Type B pancreatic cell (in vitro differentiated cells): ENCODE measurements at regions not wholly inside any gene's neighbourhood (a gene's known extent, or its start where the extent isn't known, plus 50 kb on each side); places are given as distances from the start of the nearest gene placed in this dataset.

ENCODE experiments used
- DNase-seq: peaks from one replicate; pipeline ENCODE4 v3.0.0; 2021; ENCODE audit warnings: mixed read lengths; ENCODE audit not compliant: unreplicated experiment; ENCODE audit errors: extremely low spot score
- H3K27ac Mint-ChIP-seq: 2 replicates; pipeline ENCODE4 v1.8.0; 2021; ENCODE audit warnings: mild to moderate bottlenecking, mixed read lengths
- H3K27me3 Mint-ChIP-seq: 2 replicates; pipeline ENCODE4 v1.8.0; 2021; ENCODE audit warnings: mixed read lengths
- H3K36me3 Mint-ChIP-seq: 2 replicates; pipeline ENCODE4 v1.8.0; 2021; ENCODE audit warnings: mixed read lengths
- H3K4me1 Mint-ChIP-seq: one replicate; pipeline ENCODE4 v1.8.0; 2021; ENCODE audit warnings: mixed read lengths; ENCODE audit not compliant: unreplicated experiment
- H3K4me3 Mint-ChIP-seq: 2 replicates; pipeline ENCODE4 v1.8.0; 2021; ENCODE audit warnings: mild to moderate bottlenecking, mixed read lengths
- H3K9me3 Mint-ChIP-seq: 2 replicates; pipeline ENCODE4 v1.8.0; 2021; ENCODE audit warnings: mixed read lengths
- CTCF ChIP-seq: fragments of 200-600 bp; sonication (generic); conservative IDR thresholded peaks from 2 replicates; pipeline ENCODE4 v1.5.0; 2021; ENCODE audit warnings: antibody characterized with exemption, mild to moderate bottlenecking

- H3K27me3 Mint-ChIP-seq = peaks cover 24% of the 10 kb centered on the region
- peaks cover 31% of the 10 kb centered on the region for H3K4me1 Mint-ChIP-seq
- DNase-seq = no peak
- peaks cover 6% of the 10 kb centered on the region for H3K36me3 Mint-ChIP-seq
- H3K27ac Mint-ChIP-seq = no peak overlapping the region
- TF ChIP-seq CTCF = no peak
- no peaks in the 10 kb centered on the region for H3K9me3 Mint-ChIP-seq
- H3K4me3 Mint-ChIP-seq = peak overlapping the region; percentile 17
Measured at GRCh38 chr16:87127061-87127765, 190.0 kb downstream of the C16orf95 start.

GRCh38 chr16:87127766-87128147 is 189.4 kb downstream of the C16orf95 start:
- Mint-ChIP-seq H3K36me3 (peaks cover 6% of the 10 kb centered on the region), H3K27ac (no peak overlapping the region), H3K4me3 (no peak overlapping the region), H3K9me3 (no peaks in the 10 kb centered on the region), H3K27me3 (peaks cover 27% of the 10 kb centered on the region), H3K4me1 (peaks cover 35% of the 10 kb centered on the region)
- no peak for TF ChIP-seq CTCF
- DNase-seq = no peak

- Mint-ChIP-seq H3K27ac (no peak overlapping the region), H3K9me3 (peaks cover 4% of the 10 kb centered on the region), H3K27me3 (peaks cover 38% of the 10 kb centered on the region), H3K4me3 (no peak overlapping the region), H3K36me3 (peaks cover 6% of the 10 kb centered on the region), H3K4me1 (peaks cover 52% of the 10 kb centered on the region)
- no peak for DNase-seq
- no peak for TF ChIP-seq CTCF
Measured at GRCh38 chr16:87129771-87130170, 187.4 kb downstream of the C16orf95 start.

- Mint-ChIP-seq H3K9me3 (peaks cover 4% of the 10 kb centered on the region), H3K4me3 (no peak overlapping the region), H3K4me1 (peaks cover 50% of the 10 kb centered on the region), H3K27ac (peak overlapping the region; percentile 50), H3K27me3 (peaks cover 36% of the 10 kb centered on the region), H3K36me3 (peaks cover 6% of the 10 kb centered on the region)
- no peak for DNase-seq
- no peak for TF ChIP-seq CTCF
Measured at GRCh38 chr16:87131061-87131995, 185.9 kb downstream of the C16orf95 start.

GRCh38 chr16:87131996-87132345 is 185.2 kb downstream of the C16orf95 start:
- TF ChIP-seq CTCF = no peak
- Mint-ChIP-seq H3K36me3 (peaks cover 6% of the 10 kb centered on the region), H3K4me1 (peaks cover 44% of the 10 kb centered on the region), H3K4me3 (no peak overlapping the region), H3K27me3 (peaks cover 33% of the 10 kb centered on the region), H3K9me3 (peaks cover 4% of the 10 kb centered on the region), H3K27ac (no peak overlapping the region)
- DNase-seq = no peak
